PFSK-1 (cell line): ENCODE measurements at regions not wholly inside any gene's neighbourhood (a gene's known extent, or its start where the extent isn't known, plus 50 kb on each side); places are given as distances from the start of the nearest gene placed in this dataset.

Experiments
- FOXP2 ChIP-seq: optimal IDR thresholded peaks from 2 replicates; pipeline ENCODE3; 2011; ENCODE audit warnings: borderline replicate concordance, control low read depth, inconsistent platforms; ENCODE audit not compliant: insufficient read depth; ENCODE audit errors: extremely low read length, extremely low read depth
- POLR2AphosphoS5 ChIP-seq: IDR thresholded peaks from 2 replicates; pipeline ENCODE4 v1.6.1; 2012; ENCODE audit warnings: low read depth, mild to moderate bottlenecking, control low read depth, low read length, moderate library complexity
- SIN3A ChIP-seq: IDR thresholded peaks from 2 replicates; pipeline ENCODE4 v1.6.1; 2012; ENCODE audit warnings: mild to moderate bottlenecking, low read length, moderate library complexity, borderline replicate concordance; ENCODE audit not compliant: insufficient read depth
- TF ChIP-seq, protein P1 (sequence below), 2 experiments: IDR thresholded peaks; 2 replicates each; pipeline versions ENCODE4 v1.6.1 to v1.8.0; 2011 to 2012; ENCODE audit warnings: low read depth in 2 of 2, low read length in 2 of 2, control low read depth in 1 of 2, inconsistent platforms in 1 of 2, mild to moderate bottlenecking in 1 of 2, moderate library complexity in 1 of 2; ENCODE audit not compliant: insufficient read depth in 1 of 2

GRCh38 chr10:64619102-64619501 is 1097.9 kb downstream of the REEP3 start:
- TF ChIP-seq POLR2AphosphoS5 (no peak), SIN3A (no peak), FOXP2 (no peak)
- TF ChIP-seq, protein P1, sequence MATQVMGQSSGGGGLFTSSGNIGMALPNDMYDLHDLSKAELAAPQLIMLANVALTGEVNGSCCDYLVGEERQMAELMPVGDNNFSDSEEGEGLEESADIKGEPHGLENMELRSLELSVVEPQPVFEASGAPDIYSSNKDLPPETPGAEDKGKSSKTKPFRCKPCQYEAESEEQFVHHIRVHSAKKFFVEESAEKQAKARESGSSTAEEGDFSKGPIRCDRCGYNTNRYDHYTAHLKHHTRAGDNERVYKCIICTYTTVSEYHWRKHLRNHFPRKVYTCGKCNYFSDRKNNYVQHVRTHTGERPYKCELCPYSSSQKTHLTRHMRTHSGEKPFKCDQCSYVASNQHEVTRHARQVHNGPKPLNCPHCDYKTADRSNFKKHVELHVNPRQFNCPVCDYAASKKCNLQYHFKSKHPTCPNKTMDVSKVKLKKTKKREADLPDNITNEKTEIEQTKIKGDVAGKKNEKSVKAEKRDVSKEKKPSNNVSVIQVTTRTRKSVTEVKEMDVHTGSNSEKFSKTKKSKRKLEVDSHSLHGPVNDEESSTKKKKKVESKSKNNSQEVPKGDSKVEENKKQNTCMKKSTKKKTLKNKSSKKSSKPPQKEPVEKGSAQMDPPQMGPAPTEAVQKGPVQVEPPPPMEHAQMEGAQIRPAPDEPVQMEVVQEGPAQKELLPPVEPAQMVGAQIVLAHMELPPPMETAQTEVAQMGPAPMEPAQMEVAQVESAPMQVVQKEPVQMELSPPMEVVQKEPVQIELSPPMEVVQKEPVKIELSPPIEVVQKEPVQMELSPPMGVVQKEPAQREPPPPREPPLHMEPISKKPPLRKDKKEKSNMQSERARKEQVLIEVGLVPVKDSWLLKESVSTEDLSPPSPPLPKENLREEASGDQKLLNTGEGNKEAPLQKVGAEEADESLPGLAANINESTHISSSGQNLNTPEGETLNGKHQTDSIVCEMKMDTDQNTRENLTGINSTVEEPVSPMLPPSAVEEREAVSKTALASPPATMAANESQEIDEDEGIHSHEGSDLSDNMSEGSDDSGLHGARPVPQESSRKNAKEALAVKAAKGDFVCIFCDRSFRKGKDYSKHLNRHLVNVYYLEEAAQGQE (IDR thresholded peaks at IDR 0.05; ENCODE audit: insufficient read depth in 1 of 2, low read depth in 2 of 2, low read length in 2 of 2) = no peak
